ENCODE measurements at regions not wholly inside any gene's neighbourhood (a gene's known extent, or its start where the extent isn't known, plus 50 kb on each side); places are given as distances from the start of the nearest gene placed in this dataset.
A peak's percentile ranks its signal among the peaks of the same experiment; 100 is the strongest.

DNA sequence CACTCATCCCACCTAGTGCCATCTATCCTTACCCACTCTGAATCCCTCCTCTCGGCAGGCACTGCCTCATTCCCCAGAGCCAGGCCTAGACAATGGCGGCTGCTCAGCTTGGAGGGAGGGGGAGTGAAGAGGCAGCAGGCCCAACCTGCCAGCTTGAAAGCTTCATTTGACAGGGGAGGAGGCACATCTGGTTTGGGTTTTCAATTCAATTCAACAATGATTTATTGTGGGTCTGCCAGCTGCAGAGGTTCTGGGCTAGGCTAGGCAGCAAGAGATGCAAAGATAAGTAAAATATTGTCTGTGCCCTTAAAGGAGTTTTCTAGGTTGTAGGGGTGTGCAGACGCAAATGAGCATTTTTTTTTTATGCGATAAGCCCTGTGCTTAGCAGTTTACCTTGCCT is 58.5 kb downstream of the RTL9 start:
- Histone ChIP-seq H3K27me3 (peaks cover 0 to 3% of the 10 kb centered on the region in 2 donors), H3K36me3 (no peaks in the 10 kb centered on the region), H3K9me3 (no peaks in the 10 kb centered on the region), H3K4me1 (peaks cover 0 to 11% (median 3%) of the 10 kb centered on the region in 4 donors), H3K27ac (no peak overlapping the region), H3K4me3 (no peak overlapping the region)
- TF ChIP-seq, protein P1, sequence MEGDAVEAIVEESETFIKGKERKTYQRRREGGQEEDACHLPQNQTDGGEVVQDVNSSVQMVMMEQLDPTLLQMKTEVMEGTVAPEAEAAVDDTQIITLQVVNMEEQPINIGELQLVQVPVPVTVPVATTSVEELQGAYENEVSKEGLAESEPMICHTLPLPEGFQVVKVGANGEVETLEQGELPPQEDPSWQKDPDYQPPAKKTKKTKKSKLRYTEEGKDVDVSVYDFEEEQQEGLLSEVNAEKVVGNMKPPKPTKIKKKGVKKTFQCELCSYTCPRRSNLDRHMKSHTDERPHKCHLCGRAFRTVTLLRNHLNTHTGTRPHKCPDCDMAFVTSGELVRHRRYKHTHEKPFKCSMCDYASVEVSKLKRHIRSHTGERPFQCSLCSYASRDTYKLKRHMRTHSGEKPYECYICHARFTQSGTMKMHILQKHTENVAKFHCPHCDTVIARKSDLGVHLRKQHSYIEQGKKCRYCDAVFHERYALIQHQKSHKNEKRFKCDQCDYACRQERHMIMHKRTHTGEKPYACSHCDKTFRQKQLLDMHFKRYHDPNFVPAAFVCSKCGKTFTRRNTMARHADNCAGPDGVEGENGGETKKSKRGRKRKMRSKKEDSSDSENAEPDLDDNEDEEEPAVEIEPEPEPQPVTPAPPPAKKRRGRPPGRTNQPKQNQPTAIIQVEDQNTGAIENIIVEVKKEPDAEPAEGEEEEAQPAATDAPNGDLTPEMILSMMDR (IDR thresholded peaks at IDR 0.05) = no peak
- TF ChIP-seq POLR2A (IDR thresholded peaks at IDR 0.05) = no peak
- ATAC-seq (no peak), DNase-seq (no peak)
- intact Hi-C loops (cut with DNase I) = loop anchor here in 1 of 2 donors (5.0 kb wide), 1 partner anchor 250 kb away; no protein-coding TSS in a partner anchor
- 72% methylated on average over 2 of the region's 4 CpGs for WGBS (ENCODE audit: insufficient coverage, low coverage, low lambda C conversion rate, missing lambda C conversion rate)

DNA sequence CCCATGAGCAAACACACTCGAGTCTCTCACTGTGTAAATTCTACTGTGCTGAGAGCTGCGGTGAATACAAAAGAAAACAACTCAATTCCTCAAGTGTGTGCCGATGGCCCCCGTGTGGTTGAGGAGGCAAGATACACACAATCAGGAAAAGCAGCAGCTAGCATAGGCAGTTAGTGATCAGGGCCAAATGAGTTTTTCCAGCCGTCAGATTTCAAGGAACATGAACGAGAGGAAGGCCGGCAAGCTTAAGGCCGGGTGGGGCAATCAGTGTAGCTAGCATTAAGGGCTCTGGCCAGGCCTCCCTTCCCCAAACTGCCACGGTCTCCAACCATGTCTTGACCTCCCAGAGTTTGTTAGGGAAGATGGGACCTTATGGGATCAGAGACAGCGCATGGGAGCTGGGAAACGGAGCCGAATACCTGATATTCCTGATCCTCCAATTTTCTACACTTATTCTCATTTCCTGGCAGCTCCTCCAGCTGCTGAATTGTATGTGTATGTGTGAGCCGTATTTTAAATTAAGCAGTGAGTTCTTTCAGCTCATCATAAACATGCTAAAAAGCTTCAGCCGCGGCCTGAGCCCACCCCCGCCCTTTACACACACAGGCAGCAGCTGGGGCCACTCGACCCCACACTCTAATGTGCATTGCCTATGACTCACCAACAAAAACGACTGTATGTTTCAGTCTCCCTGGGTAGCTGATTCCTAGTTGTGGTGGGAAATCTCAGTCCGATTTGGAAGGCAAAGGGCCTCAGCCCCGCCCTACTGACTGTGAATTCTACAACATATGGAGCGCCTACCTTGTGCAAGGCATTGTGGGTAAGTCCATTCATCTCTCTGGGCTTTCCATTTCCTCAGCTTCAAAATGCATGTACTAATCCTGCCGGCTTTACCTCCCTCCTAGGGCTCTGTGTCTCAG is 59.9 kb downstream of the RTL9 start:
- intact Hi-C loops (cut with DNase I) = loop anchor here in 1 of 2 donors (5.0 kb wide), 1 partner anchor 251 kb away; no protein-coding TSS in a partner anchor
- H3K4me1 ChIP-seq = peaks cover 0 to 11% (median 4%) of the 10 kb centered on the region in 4 donors
- H3K27ac ChIP-seq = no peak overlapping the region
- WGBS (ENCODE audit: insufficient coverage, low coverage, low lambda C conversion rate, missing lambda C conversion rate) = 52% methylated on average over 19 of the region's 22 CpGs
- H3K36me3 ChIP-seq = no peaks in the 10 kb centered on the region
- DNase-seq (no peak), ATAC-seq (no peak)
- no peak overlapping the region for H3K4me3 ChIP-seq
- TF ChIP-seq POLR2A (IDR thresholded peaks at IDR 0.05) = no peak
- TF ChIP-seq, protein P1 (IDR thresholded peaks at IDR 0.05) = peak in 3 of 4 donors; percentile 22 to 25 (median 24)
- peaks cover 0 to 3% of the 10 kb centered on the region in 2 donors for H3K27me3 ChIP-seq
- H3K9me3 ChIP-seq = no peaks in the 10 kb centered on the region

- no peak for DNase-seq
- H3K36me3 ChIP-seq = no peaks in the 10 kb centered on the region
- no peak overlapping the region for H3K4me3 ChIP-seq
- peaks cover 0 to 11% (median 4%) of the 10 kb centered on the region in 4 donors for H3K4me1 ChIP-seq
- 86% methylated on average over 1 of the region's 1 CpG for WGBS (ENCODE audit: insufficient coverage, low coverage, low lambda C conversion rate, missing lambda C conversion rate)
- no peak for ATAC-seq
- H3K27ac ChIP-seq = no peak overlapping the region
- H3K27me3 ChIP-seq = peaks cover 0 to 3% of the 10 kb centered on the region in 2 donors
- no peaks in the 10 kb centered on the region for H3K9me3 ChIP-seq
- no peak for TF ChIP-seq POLR2A (IDR thresholded peaks at IDR 0.05)
- TF ChIP-seq, protein P1 (IDR thresholded peaks at IDR 0.05) = no peak
- intact Hi-C loops (cut with DNase I) = loop anchor here in 1 of 2 donors (5.0 kb wide), 1 partner anchor 252 kb away; no protein-coding TSS in a partner anchor
These were observed 60.9 kb downstream of the RTL9 start for GRCh38 chrX:110419512-110419911.

DNA sequence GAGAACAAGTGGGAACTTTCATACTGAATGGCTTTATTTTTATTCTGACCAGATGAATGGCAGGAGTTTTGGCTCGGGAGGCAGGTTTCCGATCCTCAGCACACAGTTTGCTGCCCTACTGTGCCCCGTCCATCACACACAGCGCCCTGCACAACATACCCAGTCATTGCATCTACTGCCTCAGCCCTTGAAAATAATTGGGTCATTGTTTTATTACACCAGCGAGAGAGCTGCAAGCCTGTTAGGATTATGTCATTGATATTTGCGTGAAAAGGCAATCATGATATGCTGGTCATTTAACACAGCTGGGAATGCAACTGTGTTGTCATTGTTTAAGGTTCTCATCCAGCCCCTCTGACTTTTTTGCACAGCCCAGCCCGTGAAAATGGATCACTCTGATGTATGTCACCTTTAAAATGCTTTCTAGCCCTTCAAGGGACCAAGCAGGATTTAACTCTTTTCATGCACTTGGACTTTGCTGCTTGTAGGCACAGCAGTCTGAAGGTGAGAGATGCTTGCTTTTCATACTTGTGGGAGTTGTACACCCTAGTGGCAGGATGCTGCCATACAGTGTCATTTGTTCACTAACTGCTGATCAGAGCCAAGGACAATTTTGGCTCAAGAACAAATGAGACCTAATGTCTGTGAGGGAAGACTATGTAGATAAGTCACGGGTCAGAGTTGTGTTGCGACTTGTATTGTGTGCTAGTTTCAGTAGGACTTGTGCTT is 62.3 kb downstream of the RTL9 start:
- TF ChIP-seq POLR2A (IDR thresholded peaks at IDR 0.05) = no peak
- TF ChIP-seq, protein P1 (IDR thresholded peaks at IDR 0.05) = peak; percentile 18 to 37 (median 30)
- ATAC-seq = peak; percentile 59 to 68 (median 64)

More for the DNA sequence above, 62.3 kb downstream of the RTL9 start:
- Histone ChIP-seq H3K27me3 (peaks cover 0 to 3% of the 10 kb centered on the region in 2 donors), H3K36me3 (no peaks in the 10 kb centered on the region), H3K4me1 (peaks cover 0 to 11% (median 4%) of the 10 kb centered on the region in 4 donors), H3K4me3 (no peak overlapping the region), H3K27ac (no peak overlapping the region), H3K9me3 (no peaks in the 10 kb centered on the region)
- intact Hi-C loops (cut with DNase I) = no loop called here
- WGBS (ENCODE audit: insufficient coverage, low coverage, low lambda C conversion rate, missing lambda C conversion rate) = 47% methylated on average over 8 of the region's 9 CpGs
- DNase-seq = no peak

Measured in right lobe of liver (tissue), 6 donors.